Psoas muscle (tissue), 7 donors: ENCODE measurements at regions not wholly inside any gene's neighbourhood (a gene's known extent, or its start where the extent isn't known, plus 50 kb on each side); places are given as distances from the start of the nearest gene placed in this dataset.
"Not testable (repeated sequence)": the region's sequence is repeated elsewhere in the genome, so short reads cannot be mapped to it uniquely, and the experiment has no call there.

Experiments
- ATAC-seq, 4 donors: fragments of 200-7000 bp; cut with Tn5 transposase; one replicate each; pipeline ENCODE4 v1.9.1; 2020; ENCODE audit warnings: moderate library complexity in 3 of 4, mild to moderate bottlenecking in 2 of 4
- DNase-seq, 2 donors: peaks; one replicate each; pipeline ENCODE4 v3.0.0-alpha.2; 2020
- H3K27ac ChIP-seq: fragments of 200-600 bp; one replicate; pipeline ENCODE4 v1.8.0; 2022
- H3K27me3 ChIP-seq, 3 donors: fragments of 200-600 bp in 1 of 3; one replicate each; pipeline versions ENCODE4 v1.6.1 to v1.8.0; 2013 to 2022; ENCODE audit warnings: low read length in 2 of 3, mild to moderate bottlenecking in 2 of 3, moderate library complexity in 1 of 3; ENCODE audit not compliant: insufficient read depth in 3 of 3
- H3K36me3 ChIP-seq, 2 donors: fragments of 200-600 bp in 1 of 2; one replicate each; pipeline versions ENCODE4 v1.6.1 to v1.8.0; 2013 to 2022; ENCODE audit warnings: low read depth in 1 of 2, mild to moderate bottlenecking in 1 of 2, moderate library complexity in 1 of 2; ENCODE audit not compliant: insufficient read depth in 1 of 2
- H3K4me1 ChIP-seq: fragments of 200-600 bp; one replicate; pipeline ENCODE4 v1.8.0; 2022
- H3K4me3 ChIP-seq: fragments of 200-600 bp; one replicate; pipeline ENCODE4 v1.8.0; 2022; ENCODE audit warnings: mild to moderate bottlenecking
- H3K9me3 ChIP-seq: fragments of 200-600 bp; one replicate; pipeline ENCODE4 v1.8.0; 2022
- WGBS, 3 donors: extraction: QIAGEN DNeasy Blood & Tissue Kit; methylation state at CpG; one replicate each; pipeline versions ENCODE4 v1.1.6 to v1.1.7; 2013; 5-methylcytosine and 5-hydroxymethylcytosine counted together
- intact Hi-C, 2 donors: fragments of 100-400 bp; cut with DNase I; formaldehyde crosslinking; loops; one replicate each; pipeline versions ENCODE4 v1.11.0 to v1.14.2; 2022
- TF ChIP-seq, protein P1 (sequence below): fragments of 200-600 bp; IDR thresholded peaks from one replicate; pipeline ENCODE4 v1.8.0; 2022; ENCODE audit warnings: antibody characterized with exemption
- donor health status: healthy with polysubstance abuse.
- donor health status: DM: no; HTN: no; CAD: no; lungs with moderate emphysema.
- donor health status: Bipolar disorder and iron deficiency.
- donor health status: healthy.
- donor health status: DM: yes; HTN: yes; CAD: no.
- donor health status: DM: no; HTN: no; CAD: no.
- donor health status: DM: yes; HTN: yes; CAD: no.

DNA sequence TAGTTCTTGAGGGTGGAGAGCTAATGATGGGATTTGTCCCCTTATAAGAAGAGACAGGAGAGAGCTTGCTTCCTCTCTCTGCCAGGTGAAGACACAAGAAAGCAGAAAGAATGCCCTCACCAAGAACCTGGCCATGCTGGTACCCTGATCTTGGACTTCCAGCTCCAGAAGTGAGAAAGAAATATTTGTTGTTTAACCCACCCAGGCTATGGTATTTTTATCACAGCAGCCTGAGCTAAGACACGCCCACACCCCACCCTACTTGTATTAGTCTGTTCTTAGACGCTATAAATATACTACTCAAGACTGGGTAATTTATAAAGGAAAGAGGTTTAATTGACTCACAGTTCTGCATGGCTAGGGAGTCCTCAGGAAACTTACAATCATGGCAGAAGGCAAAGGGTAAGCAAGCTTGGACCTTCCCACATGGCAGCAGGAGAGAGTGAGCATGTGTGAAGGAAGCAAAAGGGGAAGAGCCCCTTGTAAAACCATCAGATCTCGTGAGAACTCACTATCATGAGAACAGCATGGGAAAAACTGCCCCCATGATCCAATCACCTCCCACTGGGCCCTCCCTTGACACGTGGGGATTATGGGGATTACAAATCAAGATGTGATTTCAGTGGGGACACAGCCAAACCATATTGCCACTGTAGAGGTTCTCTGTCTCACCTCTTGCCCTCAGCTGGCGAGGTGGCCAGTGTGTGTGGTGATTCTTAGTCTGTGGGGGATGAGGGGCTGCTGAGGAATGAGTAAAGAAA lies 57.4 kb upstream of the RCBTB2 start:
- 61 to 69% (median 65%) methylated on average over 5 of the region's 5 CpGs for WGBS, 3 donors
- H3K4me1 ChIP-seq: peaks cover 4% of the 10 kb centered on the region
- no peaks in the 10 kb centered on the region for H3K9me3 ChIP-seq
- H3K27ac ChIP-seq: no peak overlapping the region
- no peak overlapping the region for H3K4me3 ChIP-seq
- no peaks in the 10 kb centered on the region for H3K27me3 ChIP-seq
- no peak for ATAC-seq
- no peaks in the 10 kb centered on the region for H3K36me3 ChIP-seq
- intact Hi-C loops: loop anchor here in 1 of 2 donors (10.0 kb wide), 1 partner anchor 144 kb away; no protein-coding TSS in a partner anchor
- no peak for DNase-seq
- TF ChIP-seq, protein P1, sequence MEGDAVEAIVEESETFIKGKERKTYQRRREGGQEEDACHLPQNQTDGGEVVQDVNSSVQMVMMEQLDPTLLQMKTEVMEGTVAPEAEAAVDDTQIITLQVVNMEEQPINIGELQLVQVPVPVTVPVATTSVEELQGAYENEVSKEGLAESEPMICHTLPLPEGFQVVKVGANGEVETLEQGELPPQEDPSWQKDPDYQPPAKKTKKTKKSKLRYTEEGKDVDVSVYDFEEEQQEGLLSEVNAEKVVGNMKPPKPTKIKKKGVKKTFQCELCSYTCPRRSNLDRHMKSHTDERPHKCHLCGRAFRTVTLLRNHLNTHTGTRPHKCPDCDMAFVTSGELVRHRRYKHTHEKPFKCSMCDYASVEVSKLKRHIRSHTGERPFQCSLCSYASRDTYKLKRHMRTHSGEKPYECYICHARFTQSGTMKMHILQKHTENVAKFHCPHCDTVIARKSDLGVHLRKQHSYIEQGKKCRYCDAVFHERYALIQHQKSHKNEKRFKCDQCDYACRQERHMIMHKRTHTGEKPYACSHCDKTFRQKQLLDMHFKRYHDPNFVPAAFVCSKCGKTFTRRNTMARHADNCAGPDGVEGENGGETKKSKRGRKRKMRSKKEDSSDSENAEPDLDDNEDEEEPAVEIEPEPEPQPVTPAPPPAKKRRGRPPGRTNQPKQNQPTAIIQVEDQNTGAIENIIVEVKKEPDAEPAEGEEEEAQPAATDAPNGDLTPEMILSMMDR: no peak

DNA sequence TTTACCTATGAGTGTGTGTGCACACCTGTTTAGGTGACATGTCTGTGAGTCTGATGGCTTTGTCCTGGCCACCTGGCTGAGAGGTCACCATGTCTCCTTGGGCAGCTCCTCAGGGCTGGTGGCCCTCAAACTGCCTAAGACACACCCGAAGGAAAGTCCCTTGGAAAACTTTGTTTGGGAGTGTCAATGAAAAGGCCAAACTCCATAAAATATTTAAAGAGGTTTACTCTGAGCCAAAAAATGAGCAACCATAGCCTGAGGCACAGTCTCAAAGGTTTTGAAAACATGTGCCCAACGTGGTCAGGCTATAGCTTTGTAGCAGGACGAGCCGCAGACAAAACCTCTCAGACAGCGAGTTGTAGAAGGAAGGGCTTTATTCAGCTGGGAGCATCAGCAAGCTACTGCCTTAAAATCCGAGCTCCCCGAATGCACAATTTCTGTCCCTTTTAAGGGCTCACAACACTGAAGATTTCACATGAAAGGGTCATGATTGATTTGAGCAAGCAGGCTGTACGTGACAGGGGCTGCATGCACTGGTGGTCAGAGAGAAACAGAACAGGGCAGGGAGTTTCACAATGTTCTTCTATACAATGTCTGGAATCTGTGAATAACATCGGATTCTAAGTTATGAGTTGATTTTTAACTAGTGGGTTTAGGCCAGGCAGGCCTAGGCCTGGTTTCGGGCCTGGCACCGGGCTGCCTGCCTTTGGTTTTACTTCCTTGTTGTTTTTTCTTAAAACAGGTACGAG lies 58.4 kb upstream of the RCBTB2 start:
- 87 to 91% (median 87%) methylated on average over 12 of the region's 12 CpGs for WGBS, 3 donors
- not testable (repeated sequence) for H3K4me3 ChIP-seq, H3K36me3 ChIP-seq, H3K27me3 ChIP-seq, DNase-seq, ATAC-seq, H3K4me1 ChIP-seq, H3K27ac ChIP-seq, H3K9me3 ChIP-seq
- intact Hi-C loops: loop anchor here in 1 of 2 donors (10.0 kb wide), 1 partner anchor 144 kb away; no protein-coding TSS in a partner anchor

DNA sequence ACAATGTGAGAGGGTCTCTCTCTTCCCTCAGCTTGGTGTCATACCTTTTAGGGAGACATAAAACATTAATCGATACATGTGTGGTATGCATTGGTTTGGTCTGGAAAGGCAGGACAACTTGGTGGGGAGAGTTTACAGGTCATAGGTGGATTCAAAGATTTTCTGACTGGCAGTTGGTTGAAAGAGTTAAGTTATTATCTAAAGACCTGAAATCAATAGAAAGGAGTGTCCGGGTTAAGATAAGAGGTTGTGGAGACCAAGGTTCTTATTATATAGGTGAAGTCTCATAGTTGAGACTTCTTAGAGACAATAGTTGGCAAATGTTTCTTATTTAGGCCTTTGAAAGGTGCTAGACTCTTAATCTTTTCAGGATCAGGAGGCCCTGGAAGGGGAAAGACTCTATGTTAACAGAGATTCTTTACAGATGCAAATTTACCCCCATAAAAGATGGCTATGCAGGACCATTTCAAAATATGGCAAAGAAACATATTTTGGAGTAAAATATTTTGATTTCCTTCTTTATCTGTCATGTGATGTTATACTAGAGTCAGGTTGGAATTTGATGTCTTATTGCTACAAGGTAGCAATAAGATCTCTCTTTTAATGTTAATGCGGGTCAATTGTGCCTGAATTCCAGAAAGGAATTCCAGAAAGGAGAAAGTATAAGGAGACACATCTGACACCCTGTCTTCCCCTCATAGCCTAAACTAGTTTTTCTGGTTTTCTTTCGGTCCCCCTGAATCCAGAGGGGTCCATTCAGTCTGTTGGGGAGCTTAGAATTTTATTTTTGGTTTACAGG lies 59.2 kb upstream of the RCBTB2 start:
- Histone ChIP-seq H3K4me3 (no peak overlapping the region), H3K9me3 (no peaks in the 10 kb centered on the region), H3K36me3 (no peaks in the 10 kb centered on the region), H3K27ac (no peak overlapping the region), H3K27me3 (no peaks in the 10 kb centered on the region), H3K4me1 (no peaks in the 10 kb centered on the region)
- TF ChIP-seq, protein P1: no peak
- intact Hi-C loops: loop anchor here in 1 of 2 donors (10.0 kb wide), 1 partner anchor 143 kb away; no protein-coding TSS in a partner anchor
- WGBS, 3 donors: 85 to 95% (median 94%) methylated on average over 4 of the region's 4 CpGs
- no peak for ATAC-seq
- no peak for DNase-seq

DNA sequence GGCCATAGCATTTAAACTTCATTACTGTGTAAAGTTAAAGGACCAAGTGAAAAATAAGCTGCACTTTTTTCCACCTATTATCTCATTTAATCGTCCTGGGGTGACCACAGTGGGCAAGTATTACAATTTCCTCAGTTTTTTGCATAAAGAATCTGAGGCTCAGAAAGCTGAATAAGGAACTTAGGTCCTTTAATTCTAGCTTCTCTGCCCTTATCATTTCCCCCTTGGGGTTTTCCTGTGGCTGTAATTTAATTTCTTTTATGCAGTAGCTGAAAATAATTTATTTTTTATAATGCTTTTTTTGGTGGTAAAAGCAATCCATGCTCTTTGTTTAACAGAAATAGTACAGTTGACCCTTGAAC lies 59.8 kb upstream of the RCBTB2 start:
- H3K27ac ChIP-seq: no peak overlapping the region
- TF ChIP-seq, protein P1: no peak
- no peak for DNase-seq
- WGBS, 3 donors: 60 to 69% (median 63%) methylated on average over 1 of the region's 1 CpG
- H3K4me1 ChIP-seq: no peaks in the 10 kb centered on the region
- no peaks in the 10 kb centered on the region for H3K27me3 ChIP-seq
- no peak overlapping the region for H3K4me3 ChIP-seq
- intact Hi-C loops: loop anchor here in 1 of 2 donors (10.0 kb wide), 1 partner anchor 142 kb away; no protein-coding TSS in a partner anchor
- H3K9me3 ChIP-seq: no peaks in the 10 kb centered on the region
- ATAC-seq: no peak
- no peaks in the 10 kb centered on the region for H3K36me3 ChIP-seq
